SH-SY5Y (cell line): ENCODE measurements at regions not wholly inside any gene's neighbourhood (a gene's known extent, or its start where the extent isn't known, plus 50 kb on each side); places are given as distances from the start of the nearest gene placed in this dataset.

Experiments used
- GATA2 ChIP-seq: IDR thresholded peaks from 2 replicates; pipeline ENCODE4 v1.6.1; 2011; ENCODE audit warnings: mild to moderate bottlenecking, low read depth, low read length
- GATA3 ChIP-seq: IDR thresholded peaks from 2 replicates; pipeline ENCODE4 v1.6.1; 2011; ENCODE audit warnings: low read depth, mild to moderate bottlenecking, low read length, moderate library complexity

- TF ChIP-seq GATA2 (no peak), GATA3 (no peak)
Measured at GRCh38 chr12:28993720-28994119, 155.4 kb upstream of the FAR2 start.
